A204.1 (cell line): ENCODE measurements at regions not wholly inside any gene's neighbourhood (a gene's known extent, or its start where the extent isn't known, plus 50 kb on each side); places are given as distances from the start of the nearest gene placed in this dataset.

ENCODE experiments used
- FAIRE-seq: peaks from 2 replicates; lab custom pipeline; 2012; peaks lifted over from hg19 to GRCh38; lab: Jason Lieb, UNC

DNA sequence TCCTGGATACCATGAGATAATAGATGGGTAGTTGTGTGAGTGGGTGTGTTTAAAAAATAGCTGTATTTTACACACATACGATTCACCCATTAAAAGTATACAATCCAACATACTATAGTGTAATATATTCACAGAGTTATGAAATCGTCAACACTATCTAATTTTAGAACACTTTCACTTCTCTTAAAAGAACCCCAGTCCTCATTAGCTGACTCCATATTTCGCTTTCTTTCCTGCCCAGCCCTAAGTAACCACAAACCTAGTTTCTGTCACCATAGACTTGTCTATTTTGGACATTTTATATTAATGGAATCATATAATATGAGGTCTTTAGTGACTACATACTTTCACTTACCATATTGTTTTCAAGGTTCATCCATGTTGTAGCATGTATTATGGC, 63.8 kb upstream of the S1PR3 start:
- no peak for FAIRE-seq

GRCh38 chr9:88930716-88931115, 60.6 kb upstream of the S1PR3 start:
- FAIRE-seq, result no peak

- FAIRE-seq, result no peak
Observed at GRCh38 chr9:88932766-88933165, 58.5 kb upstream of the S1PR3 start.

GRCh38 chr9:88933607-88934379, 57.5 kb upstream of the S1PR3 start:
- FAIRE-seq, result no peak

- no peak for FAIRE-seq
Observed at GRCh38 chr9:88934876-88935535, 56.3 kb upstream of the S1PR3 start.

GRCh38 chr9:88936132-88936531, 55.1 kb upstream of the S1PR3 start:
- FAIRE-seq, result no peak

DNA sequence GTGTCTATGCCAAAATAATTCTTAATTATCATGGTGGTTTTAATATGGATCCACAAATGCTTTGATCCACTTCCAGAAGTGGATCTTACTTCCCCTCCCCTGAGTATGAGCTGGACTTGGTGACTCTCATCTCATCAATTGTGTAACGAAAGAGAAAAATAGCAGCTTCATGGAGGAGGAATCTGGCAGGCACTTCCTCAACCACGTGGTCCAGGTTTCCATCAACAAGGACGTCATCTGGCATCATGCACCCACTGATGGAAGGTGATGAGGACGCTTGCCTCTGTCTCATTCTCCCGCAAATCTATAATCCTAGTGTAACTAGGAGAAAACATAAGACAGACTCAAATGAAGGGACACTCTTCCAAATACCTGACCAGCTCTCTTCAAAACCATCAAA, 54.6 kb upstream of the S1PR3 start:
- no peak for FAIRE-seq

GRCh38 chr9:88937248-88937647, 54.0 kb upstream of the S1PR3 start:
- no peak for FAIRE-seq

DNA sequence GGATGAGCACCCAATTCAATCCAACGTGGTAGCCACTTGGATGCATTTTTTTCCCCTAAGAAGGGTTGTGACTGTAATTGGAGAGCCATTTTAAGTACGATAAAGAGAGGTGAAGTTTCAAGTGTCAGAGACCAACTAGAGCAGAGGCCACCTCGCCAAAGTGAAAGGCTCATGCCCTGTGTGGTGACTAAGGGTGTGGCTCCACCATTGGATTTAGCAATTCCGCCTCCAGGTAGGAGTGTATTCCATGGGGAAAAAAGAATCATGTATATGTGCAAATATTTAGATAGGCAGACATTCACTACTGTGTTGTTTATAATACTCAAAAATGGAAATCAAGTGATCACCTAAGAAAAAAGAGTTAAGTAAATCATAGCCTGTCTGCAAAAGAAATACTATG, 53.1 kb upstream of the S1PR3 start:
- no peak for FAIRE-seq
